ENCODE measurements at regions not wholly inside any gene's neighbourhood (a gene's known extent, or its start where the extent isn't known, plus 50 kb on each side); places are given as distances from the start of the nearest gene placed in this dataset.
"Not testable (repeated sequence)": the region's sequence is repeated elsewhere in the genome, so short reads cannot be mapped to it uniquely, and the experiment has no call there.

DNA sequence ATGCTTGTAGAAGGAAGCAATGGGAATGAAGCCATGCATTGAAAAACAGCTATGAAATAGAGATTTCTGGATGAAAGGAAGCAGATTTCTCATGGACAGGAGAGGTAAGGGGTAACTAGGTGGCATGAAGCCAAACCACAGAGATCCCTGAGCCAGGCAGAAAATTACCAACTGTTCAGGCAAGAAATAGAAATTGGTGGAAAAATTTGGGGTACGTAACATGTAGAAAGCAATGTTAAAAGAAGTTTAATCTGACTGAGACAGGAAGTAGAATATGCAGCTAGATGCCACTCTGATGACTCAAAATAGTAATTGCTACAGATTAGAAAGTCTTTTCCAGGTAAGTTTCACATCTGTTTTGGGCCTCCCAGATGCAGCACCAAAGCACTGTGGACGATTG is 928.5 kb upstream of the CELF4 start:
- H3K27ac ChIP-seq: no peak overlapping the region
- H3K27me3 ChIP-seq (ENCODE audit: low read depth): no peaks in the 10 kb centered on the region
- H3K4me3 ChIP-seq: no peak overlapping the region
- DNase-seq (no peak), ATAC-seq (no peak)
- H3K4me1 ChIP-seq: no peaks in the 10 kb centered on the region
- intact Hi-C loops (cut with DNase I): no loop called here
- no peak for TF ChIP-seq CTCF (IDR thresholded peaks at IDR 0.05)
- no peaks in the 10 kb centered on the region for H3K36me3 ChIP-seq
- no peaks in the 10 kb centered on the region for H3K9me3 ChIP-seq

DNA sequence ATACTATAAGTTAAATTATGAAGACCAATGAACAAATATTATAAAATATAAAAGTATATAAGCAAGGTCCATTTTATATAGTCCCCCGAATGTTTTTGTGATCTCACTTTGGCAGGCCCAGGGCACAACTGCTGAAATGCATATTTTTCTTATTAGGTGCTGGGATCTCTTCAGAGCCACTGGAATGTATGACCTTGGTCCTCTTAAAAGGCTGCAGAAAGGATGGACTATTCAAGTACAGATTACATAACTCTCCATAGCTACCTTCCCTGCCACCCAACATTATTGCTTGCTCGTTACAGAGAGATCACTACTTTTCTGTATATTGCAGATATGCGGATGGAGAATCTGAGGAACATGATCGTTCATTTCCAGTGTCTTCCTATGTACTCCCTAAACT is 925.6 kb upstream of the CELF4 start:
- Histone ChIP-seq H3K27ac (no peak overlapping the region), H3K9me3 (no peaks in the 10 kb centered on the region), H3K36me3 (no peaks in the 10 kb centered on the region), H3K27me3 (ENCODE audit: low read depth) (no peaks in the 10 kb centered on the region), H3K4me1 (no peaks in the 10 kb centered on the region), H3K4me3 (no peak overlapping the region)
- no peak for DNase-seq
- peak; percentile 38 to 64 for ATAC-seq
- intact Hi-C loops (cut with DNase I): no loop called here
- no peak for TF ChIP-seq CTCF (IDR thresholded peaks at IDR 0.05)

DNA sequence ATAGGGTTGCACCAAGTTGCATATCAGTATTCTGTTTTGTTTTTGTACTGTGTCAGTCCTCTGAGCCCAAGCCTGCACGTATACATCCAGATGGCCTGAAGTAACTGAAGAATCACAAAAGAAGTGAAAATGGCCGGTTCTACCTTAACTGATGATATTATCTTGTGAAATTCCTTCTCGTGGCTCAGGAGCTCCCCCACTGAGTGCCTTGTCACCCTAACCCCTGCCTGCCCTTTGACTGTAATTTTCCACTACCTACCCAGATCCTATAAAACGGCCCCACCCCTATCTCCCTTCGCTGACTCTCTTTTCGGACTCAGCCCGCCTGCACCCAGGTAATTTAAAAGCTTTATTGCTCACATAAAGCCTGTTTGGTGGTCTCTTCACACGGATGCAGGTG is 924.1 kb upstream of the CELF4 start:
- DNase-seq; H3K4me3 ChIP-seq; H3K27ac ChIP-seq; intact Hi-C loops (cut with DNase I); H3K36me3 ChIP-seq; H3K4me1 ChIP-seq; ATAC-seq; H3K27me3 ChIP-seq (ENCODE audit: low read depth); H3K9me3 ChIP-seq: not testable (repeated sequence)

GRCh38 chr18:38487521-38487920 is 921.9 kb upstream of the CELF4 start:
- H3K4me3 ChIP-seq: no peak overlapping the region

DNA sequence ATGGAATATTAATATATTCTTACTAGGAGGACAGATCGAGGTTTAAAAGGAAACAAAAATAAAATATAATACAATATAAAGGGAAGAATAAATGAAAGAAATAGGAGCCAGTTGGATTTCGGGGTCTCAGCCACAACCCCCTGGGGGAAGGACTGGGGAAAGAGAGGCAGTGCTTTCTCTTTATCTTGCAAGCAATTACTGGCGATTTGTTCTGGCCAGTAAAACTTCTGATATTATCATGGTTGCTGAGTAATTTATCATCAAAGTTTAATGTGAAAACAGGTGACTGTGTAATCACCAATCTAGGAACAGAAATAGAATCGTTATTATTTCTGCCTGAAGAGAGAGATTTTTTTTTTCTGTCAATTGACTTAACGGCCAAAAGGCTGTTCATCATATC is 917.7 kb upstream of the CELF4 start:
- TF ChIP-seq CTCF (IDR thresholded peaks at IDR 0.05): no peak
- intact Hi-C loops (cut with DNase I): no loop called here
- no peak overlapping the region for H3K4me3 ChIP-seq
- no peak for ATAC-seq
- no peak overlapping the region for H3K27ac ChIP-seq
- H3K9me3 ChIP-seq: peaks cover 4% of the 10 kb centered on the region
- H3K36me3 ChIP-seq: no peaks in the 10 kb centered on the region
- no peaks in the 10 kb centered on the region for H3K27me3 ChIP-seq (ENCODE audit: low read depth)
- no peak for DNase-seq
- no peaks in the 10 kb centered on the region for H3K4me1 ChIP-seq

More at GRCh38 chr18:38487521-38487920, 921.9 kb upstream of the CELF4 start:
- Histone ChIP-seq H3K4me1 (no peaks in the 10 kb centered on the region), H3K9me3 (no peaks in the 10 kb centered on the region), H3K27me3 (ENCODE audit: low read depth) (no peaks in the 10 kb centered on the region), H3K27ac (no peak overlapping the region), H3K36me3 (no peaks in the 10 kb centered on the region)
- DNase-seq: no peak
- no peak for ATAC-seq
- TF ChIP-seq CTCF (IDR thresholded peaks at IDR 0.05): no peak
- intact Hi-C loops (cut with DNase I): no loop called here

DNA sequence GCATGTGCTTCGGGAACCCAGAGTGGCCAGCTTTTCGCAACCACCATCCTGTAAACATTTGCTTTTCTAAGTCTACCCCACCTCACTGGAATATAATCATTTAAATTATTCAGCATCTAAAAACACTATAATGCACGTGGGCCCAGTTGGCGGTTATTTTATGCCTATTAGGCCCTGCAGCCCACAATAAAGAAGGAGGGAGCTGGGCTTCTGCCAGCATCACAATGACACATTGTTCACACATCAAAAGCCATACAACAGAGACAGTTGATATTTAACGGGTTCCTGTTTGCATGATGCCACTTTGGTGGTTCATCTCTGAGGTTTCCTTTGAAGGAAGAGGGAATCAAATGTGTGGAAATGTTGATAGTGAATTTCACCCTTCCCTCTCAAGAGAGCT is 916.0 kb upstream of the CELF4 start:
- Histone ChIP-seq H3K27me3 (ENCODE audit: low read depth) (no peaks in the 10 kb centered on the region), H3K36me3 (no peaks in the 10 kb centered on the region), H3K27ac (no peak overlapping the region), H3K9me3 (peaks cover 4% of the 10 kb centered on the region), H3K4me3 (no peak overlapping the region), H3K4me1 (no peaks in the 10 kb centered on the region)
- no peak for TF ChIP-seq CTCF (IDR thresholded peaks at IDR 0.05)
- intact Hi-C loops (cut with DNase I): no loop called here
- no peak for DNase-seq
- no peak for ATAC-seq
